ENCODE measurements at regions not wholly inside any gene's neighbourhood (a gene's known extent, or its start where the extent isn't known, plus 50 kb on each side); places are given as distances from the start of the nearest gene placed in this dataset.

DNA sequence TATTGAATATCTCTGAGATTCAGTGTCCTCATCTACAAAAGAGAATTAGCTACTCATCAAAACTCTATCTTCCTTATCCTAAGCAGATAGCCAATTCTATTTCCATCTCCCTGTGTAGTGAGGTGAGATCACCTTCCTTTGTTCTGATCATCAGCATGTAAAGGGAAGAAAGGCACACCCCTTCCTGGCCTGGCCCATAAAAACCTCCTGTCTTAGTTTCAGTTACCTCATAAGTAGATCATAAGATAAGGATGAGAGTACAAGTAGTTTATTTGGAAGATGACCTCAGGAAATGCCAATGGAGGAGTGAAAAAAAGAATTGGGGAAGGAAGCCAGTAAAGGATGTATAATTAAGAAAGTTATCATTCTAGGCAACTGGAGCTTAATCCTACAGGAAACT, 114.5 kb upstream of the GADL1 start:
- DNase-seq = no peak

DNA sequence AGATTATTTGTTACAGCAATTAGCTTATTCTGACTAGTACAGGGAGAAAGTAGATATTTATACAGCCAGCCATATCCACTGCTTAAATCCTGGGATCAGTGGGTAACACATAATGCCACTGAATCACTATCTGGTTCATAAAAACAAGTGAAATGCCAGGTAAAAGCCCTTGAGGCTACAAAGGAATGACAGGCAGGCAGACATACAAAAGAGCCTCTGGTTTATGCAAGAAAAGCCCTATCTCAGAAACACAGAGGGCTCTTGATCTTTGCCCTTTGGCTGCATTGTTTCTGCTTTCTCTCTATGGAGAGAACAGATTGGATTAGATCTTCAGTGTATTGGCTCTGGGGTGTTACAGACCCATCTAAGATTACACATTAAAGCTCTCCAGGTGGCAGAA, 115.4 kb upstream of the GADL1 start:
- no peak for DNase-seq

DNA sequence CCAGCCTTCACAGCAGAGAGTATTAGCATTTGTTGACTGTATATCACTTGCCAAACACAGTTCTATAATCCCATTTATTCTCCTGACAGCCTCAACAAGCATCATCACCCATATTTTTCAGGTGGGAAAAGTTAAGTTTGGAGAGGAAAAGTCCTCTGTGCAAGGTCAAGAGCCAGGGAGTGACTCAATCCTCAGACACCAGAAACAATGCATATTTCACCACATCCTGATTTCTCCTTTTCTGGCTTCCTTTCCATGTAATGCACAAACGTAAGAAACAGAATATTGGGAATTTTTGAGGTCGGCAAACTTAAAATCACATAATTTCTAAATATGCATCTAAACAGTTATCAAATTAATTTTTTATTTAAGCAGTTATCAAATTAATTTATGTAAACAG, 116.0 kb upstream of the GADL1 start:
- DNase-seq = no peak

DNA sequence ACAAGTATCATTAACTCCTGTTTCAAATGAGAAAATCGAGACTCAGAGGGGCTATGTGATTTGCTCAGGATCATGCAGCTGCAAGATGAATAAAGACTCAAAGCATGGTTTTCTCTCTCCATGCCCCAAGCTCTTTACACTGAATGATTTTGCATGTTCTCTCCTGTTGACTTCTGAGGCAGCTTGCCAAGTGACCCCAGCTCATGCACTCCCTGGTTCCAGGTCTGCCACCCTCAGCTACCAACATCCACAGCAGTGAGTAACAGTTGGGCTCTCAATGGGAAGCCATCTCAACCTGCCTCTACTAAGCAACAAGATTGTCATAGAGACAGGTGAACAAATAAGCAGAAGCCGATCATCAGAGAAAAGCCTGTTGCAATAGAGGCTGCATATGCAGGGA, 116.9 kb upstream of the GADL1 start:
- DNase-seq = no peak

DNA sequence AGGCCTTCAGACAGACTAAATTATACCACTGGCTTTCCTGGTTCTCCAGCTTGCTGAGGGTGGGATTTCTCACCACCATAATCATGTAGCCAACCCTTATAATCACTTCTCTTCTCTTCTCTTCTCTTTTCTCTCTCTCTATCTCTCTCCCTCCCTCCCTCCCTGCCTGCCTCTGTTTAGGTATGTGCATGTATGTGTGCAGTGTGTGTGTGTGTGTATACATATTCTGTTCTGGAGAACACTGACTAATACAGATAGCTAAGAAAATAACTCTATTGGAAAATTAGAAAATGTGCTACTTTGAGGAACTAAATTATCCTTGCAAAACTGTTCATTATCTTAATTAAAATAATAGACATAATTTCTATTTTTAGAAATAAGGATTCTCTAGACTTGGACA, 118.6 kb upstream of the GADL1 start:
- no peak for DNase-seq

DNA sequence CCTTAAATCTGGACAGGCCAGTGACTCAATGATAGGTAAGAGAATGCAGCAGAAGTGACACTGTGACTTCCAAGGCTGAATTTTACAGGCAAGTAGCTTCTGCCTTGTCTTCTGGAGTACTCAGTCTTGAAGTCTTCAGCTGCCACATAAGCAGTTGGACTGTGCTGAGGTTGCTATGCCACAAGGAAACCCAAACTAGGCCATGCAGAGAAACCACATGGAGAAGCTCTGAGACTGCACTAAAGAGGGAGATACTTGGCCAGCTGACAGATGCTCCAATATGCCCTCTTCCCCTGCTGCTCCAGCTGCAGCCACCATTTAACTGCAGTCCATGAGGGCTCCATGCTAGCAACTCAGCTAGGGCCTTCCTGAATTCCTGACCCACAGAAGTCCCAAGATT, 119.4 kb upstream of the GADL1 start:
- DNase-seq = no peak

DNA sequence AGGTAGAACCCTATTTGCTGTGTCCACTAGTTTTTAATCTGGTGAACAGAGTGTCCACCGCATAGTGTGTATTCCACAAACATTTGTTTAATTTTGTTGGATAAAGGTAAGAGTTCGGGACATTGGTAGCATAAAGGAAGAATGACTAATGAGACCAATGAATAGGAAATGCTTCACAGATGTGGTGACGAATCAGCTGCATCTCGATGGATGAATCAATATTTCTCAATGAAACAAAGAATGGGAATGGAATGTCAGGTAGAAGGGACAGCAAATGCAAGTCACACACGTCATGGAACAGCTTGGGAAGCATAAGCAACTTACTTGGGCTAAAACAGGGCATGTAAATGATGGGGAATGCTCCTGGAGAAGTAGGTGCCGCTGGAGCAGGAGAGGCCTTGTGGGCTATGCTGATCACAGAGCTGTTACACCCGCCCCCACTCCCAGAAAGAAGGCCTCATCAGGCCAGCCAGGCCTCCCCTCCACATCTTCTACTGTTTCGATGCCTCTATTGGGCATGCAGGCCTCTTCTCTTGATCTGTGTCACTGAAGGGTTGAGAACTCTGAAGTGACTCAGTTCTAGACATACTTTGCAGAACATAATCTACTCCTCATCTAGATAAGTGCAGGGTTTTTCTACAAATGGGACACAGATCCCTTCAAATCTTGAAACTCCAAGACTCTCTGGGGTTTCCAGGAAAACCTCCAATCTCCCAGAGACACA, 120.0 kb upstream of the GADL1 start:
- no peak for DNase-seq

DNA sequence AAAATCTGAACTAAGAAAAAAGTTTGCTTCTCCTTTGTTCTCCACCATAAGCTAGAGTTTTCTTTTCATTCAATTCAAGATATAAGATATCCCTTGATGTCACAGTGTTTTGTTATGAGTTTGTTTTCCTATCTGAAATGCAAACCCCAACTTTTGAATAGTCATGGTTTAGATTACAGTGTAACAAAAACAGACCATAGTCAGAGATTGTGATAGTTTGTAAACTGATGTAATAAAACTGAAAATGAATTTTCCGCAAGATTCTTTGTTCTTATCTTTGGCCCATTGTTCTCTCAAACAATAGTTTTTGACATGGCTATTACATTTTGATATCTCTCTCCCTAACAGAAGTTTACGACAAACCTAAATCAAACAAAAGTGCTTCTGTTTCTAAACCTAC, 121.7 kb upstream of the GADL1 start:
- no peak for DNase-seq

DNA sequence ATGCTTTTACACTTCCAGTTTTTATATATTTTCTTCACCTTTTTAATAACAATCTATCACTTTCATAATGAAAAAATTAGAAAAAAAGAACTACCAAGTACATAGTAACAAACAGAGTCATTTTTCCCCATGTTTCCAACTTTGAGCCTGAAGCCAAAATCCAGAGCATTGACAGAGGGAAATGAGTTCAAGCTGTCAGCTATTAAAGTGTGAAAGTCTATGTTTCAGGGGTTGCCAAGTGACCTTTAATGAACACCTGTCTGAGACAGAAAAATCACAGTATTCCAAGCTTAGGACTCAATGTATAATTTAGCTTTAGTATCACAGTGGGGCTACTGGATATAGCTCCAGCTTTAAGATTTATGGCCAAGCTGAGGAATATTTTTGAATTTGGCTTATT, 128.3 kb upstream of the GADL1 start:
- DNase-seq = no peak

DNA sequence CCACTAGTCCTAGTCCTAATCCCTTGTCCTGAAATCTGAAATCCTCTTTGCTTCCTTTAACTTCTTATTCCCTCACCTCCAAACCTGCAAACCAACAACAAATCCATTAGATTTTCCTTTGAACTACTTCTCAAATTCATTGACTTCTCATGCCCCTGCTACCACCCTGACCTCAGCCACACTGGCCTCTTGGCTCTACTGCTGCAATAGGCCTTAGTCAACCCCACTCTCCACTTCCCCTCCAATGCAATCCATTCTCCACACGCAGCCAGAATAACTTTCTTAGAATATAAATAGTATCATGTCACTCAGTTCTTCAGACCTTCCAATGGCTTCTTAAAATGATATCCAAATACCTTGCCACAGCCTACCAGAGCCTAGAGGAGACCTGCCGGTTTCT, 131.1 kb upstream of the GADL1 start:
- DNase-seq = no peak

DNA sequence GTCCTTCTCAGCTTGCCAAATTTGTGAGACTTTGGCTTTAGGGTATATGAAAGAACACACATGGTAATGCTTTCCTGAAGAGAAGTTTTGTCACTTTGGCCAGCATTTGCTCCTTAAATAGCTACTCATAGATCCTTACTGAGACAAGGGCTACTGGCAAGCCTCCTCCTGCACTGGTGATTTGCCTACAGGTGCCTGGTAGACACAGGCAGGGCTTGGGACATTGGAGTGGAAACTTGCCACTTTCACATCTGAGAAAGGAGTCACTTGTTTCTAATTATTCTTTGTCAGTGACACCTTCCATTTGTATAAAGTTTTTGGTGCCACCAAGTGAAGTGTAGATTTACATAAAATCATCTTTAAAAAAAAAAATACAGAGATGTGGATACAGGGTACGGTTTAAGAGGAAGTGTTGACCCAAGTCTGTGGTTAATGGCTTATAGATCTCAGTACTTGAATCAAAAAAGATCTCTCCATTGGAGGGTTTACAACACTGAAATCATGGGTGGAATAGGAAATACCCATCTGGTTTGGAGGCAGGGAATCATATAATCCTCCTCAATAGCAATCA, 132.8 kb upstream of the GADL1 start:
- DNase-seq = no peak

DNA sequence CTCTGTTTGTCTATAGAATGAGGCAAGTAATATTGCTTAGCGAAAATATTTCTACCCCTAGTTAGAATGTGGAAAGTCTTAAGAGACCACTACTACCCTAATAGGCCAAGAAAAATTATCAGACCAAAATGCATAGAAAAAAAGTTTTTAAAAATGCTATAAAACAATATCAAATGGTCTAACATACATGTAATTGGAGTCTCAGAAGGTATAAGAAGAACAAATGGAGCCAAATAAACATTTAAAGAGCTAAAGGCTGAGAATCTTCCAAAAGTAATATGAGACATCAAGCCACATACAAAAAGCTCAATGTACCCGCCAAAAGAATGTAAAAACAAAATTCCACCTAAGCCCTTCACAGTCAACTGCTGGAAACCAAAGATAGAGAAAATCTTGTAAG, 133.5 kb upstream of the GADL1 start:
- DNase-seq = no peak

DNA sequence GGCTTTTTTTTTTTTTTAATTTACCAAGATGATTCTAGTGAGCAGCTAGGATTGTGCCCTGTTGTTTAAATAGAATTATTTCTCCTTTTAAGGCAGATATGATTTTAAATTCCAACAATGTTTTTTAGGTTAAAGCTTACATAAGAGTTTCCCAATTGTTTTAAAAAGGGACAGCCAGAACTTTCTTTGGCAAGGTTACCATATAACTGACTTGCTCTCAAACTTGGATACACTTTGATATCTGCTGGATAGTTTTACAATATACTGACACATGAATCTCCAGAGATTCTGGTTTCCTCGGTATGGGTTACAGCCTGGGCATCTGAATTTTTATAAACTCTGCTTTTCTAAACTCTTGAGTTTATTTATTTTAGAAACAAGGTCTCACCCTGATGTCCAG, 134.3 kb upstream of the GADL1 start:
- no peak for DNase-seq

DNA sequence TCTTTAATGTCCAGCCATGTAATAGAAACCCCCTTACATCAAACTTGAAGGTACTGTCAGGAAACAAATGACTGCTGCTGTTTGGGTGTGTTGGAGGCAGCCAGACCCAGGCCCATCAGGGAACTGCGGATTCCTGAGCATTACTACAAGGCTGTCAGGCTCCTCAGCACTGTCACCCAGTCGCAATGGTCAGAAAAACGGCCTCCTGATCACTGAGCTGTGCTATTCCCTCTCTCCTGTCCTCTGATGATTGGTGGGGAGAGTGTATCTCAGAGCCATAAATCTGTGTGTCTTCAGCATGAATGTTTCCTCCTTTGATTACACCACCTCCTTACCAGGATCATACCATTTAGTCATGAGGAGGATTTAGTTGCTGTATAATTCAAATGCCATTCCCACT, 135.2 kb upstream of the GADL1 start:
- DNase-seq = no peak

DNA sequence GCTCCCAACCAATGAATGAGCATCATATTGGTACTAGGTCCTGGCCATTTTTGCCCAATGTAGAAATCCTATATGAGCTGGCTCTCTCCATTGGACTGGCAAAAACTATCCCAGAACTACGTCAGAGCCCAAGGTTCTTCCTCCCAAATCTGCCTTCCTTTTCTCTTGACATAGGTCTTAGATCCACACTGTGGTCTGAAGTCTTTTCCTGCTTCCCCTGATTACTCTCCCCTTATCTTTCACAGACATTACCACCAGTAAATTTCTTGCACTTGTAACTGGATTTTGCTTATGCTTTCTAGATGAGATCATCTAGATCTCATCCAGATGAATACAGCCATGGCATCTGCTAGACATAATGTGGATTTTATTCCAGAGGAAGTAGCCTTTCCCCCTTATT, 141.2 kb upstream of the GADL1 start:
- DNase-seq = no peak

DNA sequence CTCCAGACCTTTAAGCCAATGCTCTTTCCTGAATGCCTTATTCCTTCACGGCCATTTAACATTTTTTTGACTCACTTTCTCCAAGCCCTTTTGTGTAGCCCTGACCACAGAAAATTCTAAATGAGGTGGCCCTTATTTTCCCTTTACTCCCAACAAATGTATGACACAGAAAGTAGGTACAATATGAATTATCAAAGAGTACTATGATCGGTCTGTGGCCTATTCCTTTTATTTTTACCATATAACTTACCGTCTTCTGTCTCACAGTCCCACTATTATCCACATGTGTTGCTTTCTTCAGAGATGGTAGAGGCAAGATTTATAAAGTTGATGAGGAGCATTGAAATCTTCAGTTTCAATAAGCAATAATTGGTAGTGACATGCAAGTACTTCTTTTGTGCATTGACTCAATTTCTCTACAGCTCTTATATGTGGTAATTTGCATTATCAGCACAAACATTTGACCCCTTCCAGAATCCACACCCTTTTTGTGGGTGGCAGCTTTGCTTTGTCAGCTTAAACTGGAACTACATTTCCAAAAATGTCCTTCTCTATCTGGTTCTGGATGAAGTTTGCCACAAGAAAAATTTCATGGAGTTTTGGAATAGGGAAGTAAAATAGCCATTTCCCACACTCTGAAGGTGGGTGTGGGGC, 143.8 kb upstream of the GADL1 start:
- DNase-seq = no peak

DNA sequence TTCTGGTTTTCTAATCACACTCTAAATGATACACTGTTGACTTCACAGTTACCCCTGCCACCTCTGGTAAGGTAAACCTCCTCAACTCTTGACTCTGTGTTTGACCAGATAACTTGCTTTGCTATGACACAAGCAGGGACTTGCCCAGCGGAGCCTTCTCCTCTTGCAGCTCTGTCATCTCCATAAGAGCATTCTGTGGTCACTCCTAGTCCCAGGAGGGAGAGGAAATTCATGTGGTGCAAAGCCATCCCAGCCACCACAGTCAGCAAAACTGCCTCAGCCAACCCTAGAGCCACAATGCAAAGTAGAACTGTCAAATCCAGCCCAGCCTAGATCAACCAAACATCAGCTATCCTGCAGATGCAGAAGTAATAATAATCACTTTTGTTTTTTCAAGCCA, 144.7 kb upstream of the GADL1 start:
- no peak for DNase-seq

DNA sequence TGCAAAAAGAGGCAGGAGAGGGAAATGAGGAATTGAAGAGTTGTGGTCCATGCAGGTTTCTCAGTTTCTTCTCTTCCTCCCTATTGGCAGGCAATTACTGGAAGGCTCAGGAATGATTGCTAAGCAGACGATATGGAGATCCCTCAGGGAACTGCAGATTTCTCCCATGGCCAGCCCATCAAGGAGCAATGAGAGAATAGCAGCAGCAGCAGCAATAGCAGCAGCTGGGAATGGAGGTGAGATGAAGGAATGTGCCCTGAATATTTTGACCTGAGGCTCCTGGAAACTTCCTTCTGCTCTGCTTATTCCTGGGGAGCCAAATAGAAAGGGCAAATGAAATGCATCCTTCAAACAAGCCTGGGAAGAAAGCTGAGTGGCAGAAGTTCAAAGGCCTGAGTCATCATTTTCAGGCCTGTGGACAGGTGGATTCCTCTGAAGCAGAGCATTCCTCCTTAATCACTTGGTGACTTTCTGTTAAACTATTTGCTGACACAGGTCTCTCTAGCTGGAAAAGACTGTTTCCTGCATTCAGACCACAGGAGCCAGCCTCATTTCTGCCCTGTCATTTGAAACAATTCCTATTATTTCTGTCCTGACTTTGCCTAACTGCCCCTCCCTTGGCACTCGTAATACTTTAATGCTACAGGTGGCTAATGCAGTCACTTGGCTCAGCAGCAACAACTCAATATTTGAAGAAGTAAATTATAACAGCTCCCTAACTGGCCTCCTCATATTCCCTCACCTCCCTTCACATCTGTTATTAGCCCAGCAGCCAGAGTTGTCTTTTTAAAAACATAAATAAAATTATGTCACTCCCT, 146.9 kb upstream of the GADL1 start:
- no peak for DNase-seq

DNA sequence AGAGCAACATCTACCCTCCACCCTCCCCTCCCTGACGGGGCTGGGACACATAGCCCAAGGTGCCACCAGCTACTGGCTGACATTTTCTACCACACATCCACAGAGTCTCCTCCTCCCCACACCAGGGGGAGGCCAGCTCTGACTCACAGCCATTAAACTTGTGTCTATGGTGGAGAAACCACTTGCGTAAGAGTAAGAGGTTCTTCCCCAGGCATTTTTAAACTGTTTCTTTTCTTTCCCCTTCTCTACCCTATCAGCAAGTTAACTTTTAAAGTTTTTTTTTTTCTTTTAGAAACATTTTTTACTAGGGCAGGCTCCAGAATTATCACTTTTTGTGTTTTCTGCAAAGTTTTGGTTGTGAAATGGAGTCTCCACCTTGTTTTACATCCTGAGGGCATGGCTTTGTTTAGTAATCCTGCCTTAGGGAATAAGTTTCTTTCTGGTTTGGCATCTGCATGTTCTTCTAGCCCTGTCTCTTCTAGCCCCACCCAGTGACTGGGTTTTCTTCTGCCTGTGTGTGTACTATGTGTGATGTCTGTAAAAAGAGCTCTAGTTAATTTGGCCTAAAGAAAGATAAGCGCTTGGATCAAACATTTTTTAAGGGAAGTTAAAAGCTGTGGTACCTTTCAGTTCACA, 148.8 kb upstream of the GADL1 start:
- no peak for DNase-seq

DNA sequence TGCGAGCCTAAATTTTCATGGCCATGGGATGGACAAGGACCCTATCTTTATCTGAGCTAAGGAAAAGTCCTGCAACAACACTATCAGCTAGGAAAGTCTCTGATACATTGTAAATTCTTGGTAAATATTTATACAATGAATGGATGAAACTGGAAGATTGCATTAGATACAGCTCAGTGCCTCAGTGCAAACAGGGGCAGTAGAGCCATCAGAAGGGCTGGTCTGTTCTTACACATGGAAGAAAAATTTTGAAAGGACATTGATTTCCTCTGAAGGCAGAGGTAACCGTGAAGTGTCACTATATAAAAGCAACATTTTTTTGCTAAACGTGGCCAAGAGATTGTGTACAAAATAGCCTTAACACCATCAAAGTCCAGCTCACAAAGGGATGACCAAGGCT, 153.2 kb upstream of the GADL1 start:
- no peak for DNase-seq

DNA sequence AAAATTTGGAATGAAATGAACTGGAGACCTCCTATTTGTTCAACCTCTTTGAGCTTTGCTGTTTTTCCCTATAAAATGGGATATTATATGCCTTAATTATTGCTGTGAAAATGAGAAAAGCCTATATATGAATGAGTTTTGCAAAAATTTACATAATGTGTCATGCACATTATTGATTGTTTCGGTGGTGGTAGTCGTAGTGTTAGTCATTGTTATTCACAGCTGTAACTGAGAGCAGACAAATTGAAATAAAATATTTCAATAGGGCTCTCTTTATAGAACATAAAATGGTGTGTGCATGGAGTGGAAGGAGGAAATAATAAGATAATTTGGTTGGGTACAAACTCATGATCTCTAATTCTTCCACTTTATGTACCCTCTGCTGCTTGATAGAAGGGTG, 153.7 kb upstream of the GADL1 start:
- DNase-seq = no peak

DNA sequence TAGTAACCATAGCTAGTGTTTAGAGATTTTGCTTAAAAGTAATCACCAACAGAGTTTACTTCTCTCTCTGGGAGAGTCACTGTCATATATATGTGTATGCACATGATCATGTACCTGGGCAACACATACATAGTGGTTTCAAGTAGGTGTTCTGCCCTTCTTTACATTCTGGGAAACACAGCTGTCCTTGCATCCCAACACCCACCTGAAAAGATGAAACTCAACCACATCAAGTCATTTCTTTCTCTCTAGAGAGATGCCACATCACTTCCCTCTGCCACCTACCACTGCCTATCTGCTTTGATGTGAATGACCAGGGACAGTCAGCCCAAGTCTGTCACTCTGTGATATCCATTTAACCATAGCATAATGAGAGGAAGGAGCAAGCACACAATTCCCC, 155.8 kb upstream of the GADL1 start:
- no peak for DNase-seq

DNA sequence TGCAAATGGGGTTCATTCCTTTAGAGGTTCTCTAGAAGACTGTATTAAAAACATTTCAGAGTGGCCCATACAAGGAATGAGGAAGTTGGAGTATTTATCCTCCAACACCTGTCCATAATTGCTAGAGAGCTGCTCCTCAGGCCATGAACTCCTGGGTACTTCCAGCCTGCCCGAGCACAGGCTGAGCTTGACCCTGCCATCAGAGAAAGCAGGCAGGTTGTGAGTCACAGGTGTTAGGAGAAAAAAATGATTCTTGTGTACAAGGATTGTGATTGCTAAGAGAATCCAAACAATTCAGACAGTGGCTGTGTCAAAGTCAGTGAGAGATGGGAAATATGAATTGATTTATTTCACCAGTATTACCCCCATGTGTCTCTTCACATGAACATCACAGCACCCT, 156.8 kb upstream of the GADL1 start:
- no peak for DNase-seq

Data from activated CD8-positive, alpha-beta memory T cell treated with anti-CD3 and anti-CD28 coated beads, Interleukin-2, amount 50 U/mL, for 4 hours (primary cell).